Fibroblast of skin of back (primary cell): ENCODE measurements at regions not wholly inside any gene's neighbourhood (a gene's known extent, or its start where the extent isn't known, plus 50 kb on each side); places are given as distances from the start of the nearest gene placed in this dataset.

Experiments
- DNase-seq: peaks from one replicate; pipeline ENCODE4 v3.0.0-alpha.2; 2013

- peak; percentile 92 for DNase-seq
These were observed 241.4 kb upstream of the ZNF32 start for GRCh38 chr10:43890124-43890523.

- DNase-seq, result peak; percentile 97
These were observed 239.9 kb upstream of the ZNF32 start for GRCh38 chr10:43888586-43888985.

GRCh38 chr10:43885842-43886241 is 237.2 kb upstream of the ZNF32 start:
- DNase-seq, result no peak

- no peak for DNase-seq
These were observed 236.6 kb upstream of the ZNF32 start for GRCh38 chr10:43885252-43885651.

- no peak for DNase-seq
These were observed 235.9 kb upstream of the ZNF32 start for GRCh38 chr10:43884501-43885105.

GRCh38 chr10:43882711-43883110 is 234.0 kb upstream of the ZNF32 start:
- DNase-seq, result no peak

GRCh38 chr10:43881657-43882056 is 233.0 kb upstream of the ZNF32 start:
- DNase-seq, result no peak

GRCh38 chr10:43880160-43880559 is 231.5 kb upstream of the ZNF32 start:
- DNase-seq, result no peak

GRCh38 chr10:43879742-43880141 is 231.1 kb upstream of the ZNF32 start:
- no peak for DNase-seq

GRCh38 chr10:43879162-43879561 is 230.5 kb upstream of the ZNF32 start:
- no peak for DNase-seq

- peak; percentile 88 for DNase-seq
These were observed 229.7 kb upstream of the ZNF32 start for GRCh38 chr10:43878386-43878785.

GRCh38 chr10:43876976-43877375 is 228.3 kb upstream of the ZNF32 start:
- no peak for DNase-seq

GRCh38 chr10:43874984-43875383 is 226.3 kb upstream of the ZNF32 start:
- DNase-seq, result no peak

GRCh38 chr10:43873717-43874116 is 225.0 kb upstream of the ZNF32 start:
- no peak for DNase-seq

GRCh38 chr10:43872644-43873043 is 224.0 kb upstream of the ZNF32 start:
- DNase-seq, result no peak

GRCh38 chr10:43871545-43871944 is 222.9 kb upstream of the ZNF32 start:
- no peak for DNase-seq

- no peak for DNase-seq
These were observed 222.3 kb upstream of the ZNF32 start for GRCh38 chr10:43870968-43871439.

- no peak for DNase-seq
These were observed 221.1 kb upstream of the ZNF32 start for GRCh38 chr10:43869669-43870322.

- no peak for DNase-seq
These were observed 220.3 kb upstream of the ZNF32 start for GRCh38 chr10:43868952-43869351.

- peak; percentile 99 for DNase-seq
These were observed 219.2 kb upstream of the ZNF32 start for GRCh38 chr10:43867667-43868565.

GRCh38 chr10:43867113-43867512 is 218.4 kb upstream of the ZNF32 start:
- no peak for DNase-seq

- no peak for DNase-seq
These were observed 218.0 kb upstream of the ZNF32 start for GRCh38 chr10:43866712-43867111.
